ENCODE measurements at regions not wholly inside any gene's neighbourhood (a gene's known extent, or its start where the extent isn't known, plus 50 kb on each side); places are given as distances from the start of the nearest gene placed in this dataset.

DNA sequence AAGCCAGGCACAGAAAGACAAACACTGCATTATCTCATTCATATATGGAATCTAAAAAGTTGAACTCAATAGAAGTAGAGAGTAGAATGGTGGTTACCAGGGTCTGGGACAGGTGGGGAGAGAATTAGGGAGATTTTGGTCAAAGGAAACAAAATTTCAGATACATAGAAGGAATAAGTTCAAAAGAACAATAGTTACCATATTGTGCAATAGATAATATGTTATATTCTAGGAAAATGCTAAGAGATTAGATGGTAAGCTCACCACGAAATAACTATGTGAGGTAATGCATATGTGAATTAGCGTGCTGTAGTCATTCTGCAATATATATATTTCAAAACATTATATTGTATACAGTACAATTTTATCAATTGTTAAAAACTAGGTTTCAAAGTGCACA is 442.5 kb downstream of the KCNH5 start:
- TF ChIP-seq, protein P1, sequence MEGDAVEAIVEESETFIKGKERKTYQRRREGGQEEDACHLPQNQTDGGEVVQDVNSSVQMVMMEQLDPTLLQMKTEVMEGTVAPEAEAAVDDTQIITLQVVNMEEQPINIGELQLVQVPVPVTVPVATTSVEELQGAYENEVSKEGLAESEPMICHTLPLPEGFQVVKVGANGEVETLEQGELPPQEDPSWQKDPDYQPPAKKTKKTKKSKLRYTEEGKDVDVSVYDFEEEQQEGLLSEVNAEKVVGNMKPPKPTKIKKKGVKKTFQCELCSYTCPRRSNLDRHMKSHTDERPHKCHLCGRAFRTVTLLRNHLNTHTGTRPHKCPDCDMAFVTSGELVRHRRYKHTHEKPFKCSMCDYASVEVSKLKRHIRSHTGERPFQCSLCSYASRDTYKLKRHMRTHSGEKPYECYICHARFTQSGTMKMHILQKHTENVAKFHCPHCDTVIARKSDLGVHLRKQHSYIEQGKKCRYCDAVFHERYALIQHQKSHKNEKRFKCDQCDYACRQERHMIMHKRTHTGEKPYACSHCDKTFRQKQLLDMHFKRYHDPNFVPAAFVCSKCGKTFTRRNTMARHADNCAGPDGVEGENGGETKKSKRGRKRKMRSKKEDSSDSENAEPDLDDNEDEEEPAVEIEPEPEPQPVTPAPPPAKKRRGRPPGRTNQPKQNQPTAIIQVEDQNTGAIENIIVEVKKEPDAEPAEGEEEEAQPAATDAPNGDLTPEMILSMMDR (optimal IDR thresholded peaks at IDR 0.05 in 1 of 3, IDR thresholded peaks at IDR 0.05 in 1 of 3, conservative IDR thresholded peaks at IDR 0.05 in 1 of 3; ENCODE audit: extremely low read depth in 1 of 3, insufficient read depth in 2 of 3, low read length in 3 of 3): no peak
- TF ChIP-seq EZH2 (IDR thresholded peaks at IDR 0.05; ENCODE audit: low read length): no peak

All from keratinocyte (primary cell).